NCI-H446 (cell line): ENCODE measurements at regions not wholly inside any gene's neighbourhood (a gene's known extent, or its start where the extent isn't known, plus 50 kb on each side); places are given as distances from the start of the nearest gene placed in this dataset.

Experiments
- DNase-seq, 2 experiments: peaks; one replicate each; lab custom pipeline; 2025; lab: John Stamatoyannopoulos, UW

- DNase-seq: no peak
These were observed 214.2 kb downstream of the RPS24 start for GRCh38 chr10:78247821-78248220.

- DNase-seq: no peak
These were observed 215.2 kb downstream of the RPS24 start for GRCh38 chr10:78248651-78249464.

- no peak for DNase-seq
These were observed 216.0 kb downstream of the RPS24 start for GRCh38 chr10:78249690-78250089.

GRCh38 chr10:78250313-78251015 lies 216.8 kb downstream of the RPS24 start:
- no peak for DNase-seq

GRCh38 chr10:78251016-78251385 lies 217.3 kb downstream of the RPS24 start:
- DNase-seq: no peak

- DNase-seq: no peak
These were observed 218.6 kb downstream of the RPS24 start for GRCh38 chr10:78252286-78252685.

GRCh38 chr10:78253063-78253853 lies 219.6 kb downstream of the RPS24 start:
- no peak for DNase-seq

GRCh38 chr10:78254013-78254412 lies 220.3 kb downstream of the RPS24 start:
- DNase-seq: no peak

- DNase-seq: no peak
These were observed 221.6 kb downstream of the RPS24 start for GRCh38 chr10:78255214-78255613.

GRCh38 chr10:78255796-78256638 lies 222.4 kb downstream of the RPS24 start:
- no peak for DNase-seq

- no peak for DNase-seq
These were observed 224.8 kb downstream of the RPS24 start for GRCh38 chr10:78258323-78259030.

- no peak for DNase-seq
These were observed 225.7 kb downstream of the RPS24 start for GRCh38 chr10:78259391-78259790.

- no peak for DNase-seq
These were observed 226.5 kb downstream of the RPS24 start for GRCh38 chr10:78260141-78260540.

- DNase-seq: no peak
These were observed 227.0 kb downstream of the RPS24 start for GRCh38 chr10:78260680-78261079.

- no peak for DNase-seq
These were observed 227.6 kb downstream of the RPS24 start for GRCh38 chr10:78261291-78261690.

GRCh38 chr10:78262860-78263259 lies 229.2 kb downstream of the RPS24 start:
- no peak for DNase-seq

- no peak for DNase-seq
These were observed 229.9 kb downstream of the RPS24 start for GRCh38 chr10:78263521-78263988.

GRCh38 chr10:78264361-78264760 lies 230.7 kb downstream of the RPS24 start:
- no peak for DNase-seq

- no peak for DNase-seq
These were observed 233.2 kb downstream of the RPS24 start for GRCh38 chr10:78266741-78267469.

GRCh38 chr10:78267598-78267997 lies 233.9 kb downstream of the RPS24 start:
- no peak for DNase-seq
